Loucy (cell line): ENCODE measurements at regions not wholly inside any gene's neighbourhood (a gene's known extent, or its start where the extent isn't known, plus 50 kb on each side); places are given as distances from the start of the nearest gene placed in this dataset.

Experiments used
- H2AFZ ChIP-seq: fragments of 200-600 bp; sonication (generic); 2 replicates; pipeline ENCODE4 v1.6.0; 2016; ENCODE audit warnings: antibody characterized with exemption, mild to moderate bottlenecking, low read length, moderate library complexity
- H3F3A ChIP-seq: fragments of 200-600 bp; 2 replicates; pipeline ENCODE4 v1.6.0; 2016; ENCODE audit warnings: antibody characterized with exemption, low read depth, mild to moderate bottlenecking
- H3K27me3 ChIP-seq: fragments of 200-600 bp; sonication (generic); 2 replicates; pipeline ENCODE4 v1.6.1; 2014; ENCODE audit warnings: low read length, mild to moderate bottlenecking; ENCODE audit not compliant: insufficient read depth, poor library complexity, severe bottlenecking
- H3K36me3 ChIP-seq: fragments of 200-600 bp; sonication (generic); 2 replicates; pipeline ENCODE4 v1.6.1; 2016; ENCODE audit warnings: low read length; ENCODE audit not compliant: insufficient read depth
- H3K4me1 ChIP-seq: fragments of 200-600 bp; sonication (generic); 2 replicates; pipeline ENCODE4 v1.5.1; 2014; ENCODE audit warnings: low read length, mild to moderate bottlenecking; ENCODE audit not compliant: insufficient read depth, poor library complexity, severe bottlenecking
- H3K4me2 ChIP-seq: fragments of 200-600 bp; sonication (generic); 2 replicates; pipeline ENCODE4 v1.6.0; 2014; ENCODE audit warnings: antibody characterized with exemption, low read length, low read depth, mild to moderate bottlenecking; ENCODE audit not compliant: poor library complexity, severe bottlenecking
- H3K4me3 ChIP-seq: fragments of 200-600 bp; sonication (generic); 2 replicates; pipeline ENCODE4 v1.5.1; 2014; ENCODE audit warnings: low read length, mild to moderate bottlenecking, mixed read lengths; ENCODE audit not compliant: poor library complexity, severe bottlenecking
- H3K79me2 ChIP-seq: fragments of 200-600 bp; sonication (generic); 2 replicates; pipeline ENCODE4 v1.6.1; 2014; ENCODE audit warnings: low read length; ENCODE audit not compliant: insufficient read depth
- H3K9ac ChIP-seq: fragments of 200-600 bp; sonication (generic); 2 replicates; pipeline ENCODE4 v1.6.0; 2014; ENCODE audit warnings: mild to moderate bottlenecking, low read depth, low read length, moderate library complexity; ENCODE audit not compliant: poor library complexity, severe bottlenecking
- H3K9me2 ChIP-seq: fragments of 200-600 bp; sonication (generic); replicated peaks from 2 replicates; pipeline ENCODE4 v1.6.1; 2016; ENCODE audit warnings: low read depth, low read length, mixed read lengths
- H3K9me3 ChIP-seq: fragments of 200-600 bp; sonication (generic); 2 replicates; pipeline ENCODE4 v1.6.1; 2014; ENCODE audit warnings: mild to moderate bottlenecking, antibody characterized with exemption, low read length, low read depth; ENCODE audit not compliant: insufficient read depth
- H4K20me1 ChIP-seq: fragments of 200-600 bp; sonication (generic); 2 replicates; pipeline ENCODE4 v1.6.0; 2014; ENCODE audit warnings: antibody characterized with exemption, low read length, mild to moderate bottlenecking; ENCODE audit not compliant: insufficient read depth, poor library complexity, severe bottlenecking
- CTCF ChIP-seq: fragments of 200-600 bp; sonication (generic); conservative IDR thresholded peaks from 2 replicates; pipeline ENCODE4 v1.5.1; 2014; ENCODE audit warnings: mild to moderate bottlenecking, antibody characterized with exemption, low read length
- EZH2phosphoT487 ChIP-seq: fragments of 200-600 bp; IDR thresholded peaks from 2 replicates; pipeline ENCODE4 v1.6.1; 2018; ENCODE audit warnings: antibody characterized with exemption, mild to moderate bottlenecking, moderate library complexity, borderline replicate concordance

GRCh38 chr14:49982082-49982481, 89.2 kb downstream of the ARF6 start:
- H3K27me3 ChIP-seq: no peaks in the 10 kb centered on the region
- H3K4me1 ChIP-seq: peaks cover 11% of the 10 kb centered on the region
- H3K4me3 ChIP-seq: no peak overlapping the region
- H3K9ac ChIP-seq: no peak overlapping the region
- TF ChIP-seq CTCF (no peak), EZH2phosphoT487 (no peak)
- no peaks in the 10 kb centered on the region for H3K79me2 ChIP-seq
- H2AFZ ChIP-seq: no peak overlapping the region
- no peaks in the 10 kb centered on the region for H3K36me3 ChIP-seq
- no peaks in the 10 kb centered on the region for H4K20me1 ChIP-seq
- no peaks in the 10 kb centered on the region for H3K9me2 ChIP-seq
- no peaks in the 10 kb centered on the region for H3F3A ChIP-seq
- no peak overlapping the region for H3K4me2 ChIP-seq
- H3K9me3 ChIP-seq: no peaks in the 10 kb centered on the region

GRCh38 chr14:49982501-49982951, 89.6 kb downstream of the ARF6 start:
- TF ChIP-seq CTCF: no peak
- TF ChIP-seq EZH2phosphoT487: no peak
- Histone ChIP-seq H3K9ac (no peak overlapping the region), H3K36me3 (no peaks in the 10 kb centered on the region), H3K9me2 (no peaks in the 10 kb centered on the region), H3K27me3 (no peaks in the 10 kb centered on the region), H4K20me1 (no peaks in the 10 kb centered on the region), H3F3A (no peaks in the 10 kb centered on the region), H3K4me2 (no peak overlapping the region), H3K4me3 (no peak overlapping the region), H3K79me2 (no peaks in the 10 kb centered on the region), H3K4me1 (peaks cover 7% of the 10 kb centered on the region), H2AFZ (no peak overlapping the region), H3K9me3 (no peaks in the 10 kb centered on the region)

GRCh38 chr14:49984424-49984823, 91.5 kb downstream of the ARF6 start:
- Histone ChIP-seq H3K9me2 (no peaks in the 10 kb centered on the region), H3K4me3 (no peak overlapping the region), H3K36me3 (no peaks in the 10 kb centered on the region), H3F3A (no peaks in the 10 kb centered on the region), H3K79me2 (no peaks in the 10 kb centered on the region), H3K9ac (no peak overlapping the region), H3K27me3 (no peaks in the 10 kb centered on the region), H4K20me1 (no peaks in the 10 kb centered on the region), H2AFZ (no peak overlapping the region), H3K4me1 (no peaks in the 10 kb centered on the region), H3K4me2 (no peak overlapping the region), H3K9me3 (no peaks in the 10 kb centered on the region)
- no peak for TF ChIP-seq CTCF
- no peak for TF ChIP-seq EZH2phosphoT487
